ENCODE measurements at regions not wholly inside any gene's neighbourhood (a gene's known extent, or its start where the extent isn't known, plus 50 kb on each side); places are given as distances from the start of the nearest gene placed in this dataset.

DNA sequence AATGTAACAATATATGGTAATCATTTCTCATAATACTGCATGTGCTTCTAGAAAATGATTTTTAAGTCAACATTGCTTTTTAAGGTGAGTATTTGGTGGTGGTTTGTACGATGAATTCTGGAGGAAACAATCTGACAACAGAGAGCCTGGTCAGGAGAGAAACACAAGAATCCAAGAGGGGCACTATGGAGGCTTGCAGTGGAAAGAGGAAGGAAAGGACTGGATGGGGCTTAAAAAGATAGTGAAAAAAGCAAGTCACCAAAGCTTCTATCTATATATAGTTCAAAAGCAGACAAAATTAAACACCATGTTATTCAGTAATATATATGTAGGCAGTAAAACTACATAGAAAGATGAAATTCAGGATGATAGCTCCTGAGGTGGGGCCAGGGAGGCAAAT, 109.4 kb upstream of the SERTAD2 start:
- TF ChIP-seq CTCF (IDR thresholded peaks at IDR 0.05) (no peak), SIN3A (IDR thresholded peaks at IDR 0.05; ENCODE audit: borderline replicate concordance, insufficient read depth, low read depth, low read length) (no peak)
